GM18868 (cell line): ENCODE measurements at regions not wholly inside any gene's neighbourhood (a gene's known extent, or its start where the extent isn't known, plus 50 kb on each side); places are given as distances from the start of the nearest gene placed in this dataset.
A peak's percentile ranks its signal among the peaks of the same experiment; 100 is the strongest.

Experiments
- ATAC-seq: cut with Tn5 transposase; IDR thresholded peaks from one replicate; pipeline ENCODE4 v1.9.1; 2021; ENCODE audit warnings: mild to moderate bottlenecking, moderate library complexity; ENCODE audit not compliant: unreplicated experiment

- ATAC-seq: no peak
Measured at GRCh38 chr14:106841701-106842100, 1315.3 kb downstream of the TMEM121 start.

- no peak for ATAC-seq
Measured at GRCh38 chr14:106842687-106843086, 1316.3 kb downstream of the TMEM121 start.

- ATAC-seq: no peak
Measured at GRCh38 chr14:106843386-106843785, 1317.0 kb downstream of the TMEM121 start.

DNA sequence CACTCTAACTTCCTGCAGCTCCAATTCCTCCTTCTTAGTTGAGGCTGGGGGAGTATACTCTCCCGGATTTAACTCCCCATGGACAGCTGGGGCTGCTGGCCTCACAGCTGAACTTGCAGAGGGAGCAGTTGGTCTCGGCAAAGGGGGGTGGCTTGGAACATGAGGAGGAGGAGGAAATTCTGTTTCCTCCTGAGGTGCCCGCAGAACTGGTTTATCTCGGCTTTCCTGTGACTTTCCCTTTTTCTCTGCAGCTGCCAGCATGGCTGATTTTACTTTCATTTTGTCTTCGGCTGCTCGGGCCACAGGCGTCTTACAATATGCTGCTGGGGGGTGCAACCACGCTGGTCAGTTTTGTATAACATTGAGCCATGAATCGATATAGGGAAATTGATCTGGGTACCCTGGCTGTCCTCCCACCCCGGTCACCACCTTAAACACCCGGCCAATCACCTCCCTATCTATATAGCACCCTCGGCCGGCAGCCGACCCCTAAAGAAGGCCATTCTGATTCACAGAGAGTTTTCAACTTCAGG is 1317.6 kb downstream of the TMEM121 start:
- no peak for ATAC-seq

DNA sequence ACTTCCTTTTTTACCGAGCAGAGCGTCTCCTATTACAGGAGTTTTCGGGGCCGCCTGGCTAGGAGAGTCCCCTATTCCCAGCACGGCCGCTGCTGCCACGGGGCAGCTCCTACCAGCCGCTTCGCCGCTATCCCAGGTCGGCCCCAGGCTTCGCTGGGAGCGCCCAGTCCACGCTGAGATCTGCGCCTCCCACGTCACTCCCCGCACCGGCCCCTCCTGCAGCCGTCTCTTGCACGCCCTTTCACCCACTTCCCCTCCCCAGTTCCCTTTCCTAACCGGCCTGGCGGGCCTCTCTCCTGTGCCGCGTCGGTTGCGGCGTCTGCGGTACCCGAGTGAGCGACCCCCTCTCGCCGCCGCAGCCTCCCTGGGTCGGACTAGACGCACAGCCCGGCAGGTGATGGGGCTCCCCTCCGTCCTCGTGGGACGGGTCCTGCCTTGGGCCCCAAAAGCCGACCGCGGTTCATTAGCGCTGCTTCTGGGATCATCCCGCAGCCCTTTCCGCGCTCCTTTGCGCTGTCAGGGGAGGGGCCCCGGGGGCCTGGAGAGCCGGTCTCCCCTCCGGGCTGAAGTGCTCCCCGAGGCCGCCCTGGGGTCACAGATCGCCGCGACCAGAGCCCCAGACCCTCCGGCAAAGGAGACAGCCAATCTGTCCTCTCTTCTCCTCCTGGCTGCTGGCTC is 1318.4 kb downstream of the TMEM121 start:
- ATAC-seq: peak; percentile 44

GRCh38 chr14:106845286-106846087 is 1319.1 kb downstream of the TMEM121 start:
- peak; percentile 28 for ATAC-seq

GRCh38 chr14:106846218-106846617 is 1319.8 kb downstream of the TMEM121 start:
- no peak for ATAC-seq

DNA sequence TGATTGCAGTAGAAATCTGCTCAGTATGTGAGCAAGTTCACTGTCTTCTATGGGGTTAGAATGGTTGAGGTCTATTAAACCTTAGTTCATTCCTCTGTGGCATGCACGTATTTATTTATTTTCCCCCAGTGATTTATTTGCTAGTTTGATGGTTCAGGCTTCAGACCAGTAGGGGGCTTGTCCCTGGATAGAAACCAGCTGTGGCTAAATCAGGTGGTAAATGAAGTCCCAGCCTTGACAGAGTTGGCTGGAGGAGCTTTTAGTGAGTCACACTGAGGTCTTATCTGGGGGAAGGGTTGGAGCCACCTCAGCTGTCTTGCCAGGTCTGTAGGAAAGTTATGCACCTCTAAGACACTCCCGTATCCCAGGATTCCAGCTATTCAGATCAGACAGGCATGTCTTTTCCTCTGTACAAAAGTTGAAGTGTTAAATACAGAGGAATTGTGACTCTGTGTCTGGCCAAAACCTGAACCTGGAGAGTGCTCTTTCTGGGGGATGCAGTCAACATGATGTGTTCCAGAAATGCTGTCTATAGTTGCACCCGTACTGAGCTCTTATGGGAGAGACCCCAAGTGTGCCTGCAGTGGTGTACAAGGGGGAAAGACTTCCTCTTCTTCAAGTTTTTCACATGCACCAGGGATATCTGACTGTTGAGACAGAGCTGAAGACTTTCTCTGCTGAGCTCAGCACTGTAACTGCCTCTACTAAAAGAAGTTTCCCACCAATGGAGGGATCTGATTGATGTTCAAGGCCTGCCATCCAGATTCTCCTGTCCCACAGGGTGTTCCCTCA is 1322.1 kb downstream of the TMEM121 start:
- no peak for ATAC-seq

DNA sequence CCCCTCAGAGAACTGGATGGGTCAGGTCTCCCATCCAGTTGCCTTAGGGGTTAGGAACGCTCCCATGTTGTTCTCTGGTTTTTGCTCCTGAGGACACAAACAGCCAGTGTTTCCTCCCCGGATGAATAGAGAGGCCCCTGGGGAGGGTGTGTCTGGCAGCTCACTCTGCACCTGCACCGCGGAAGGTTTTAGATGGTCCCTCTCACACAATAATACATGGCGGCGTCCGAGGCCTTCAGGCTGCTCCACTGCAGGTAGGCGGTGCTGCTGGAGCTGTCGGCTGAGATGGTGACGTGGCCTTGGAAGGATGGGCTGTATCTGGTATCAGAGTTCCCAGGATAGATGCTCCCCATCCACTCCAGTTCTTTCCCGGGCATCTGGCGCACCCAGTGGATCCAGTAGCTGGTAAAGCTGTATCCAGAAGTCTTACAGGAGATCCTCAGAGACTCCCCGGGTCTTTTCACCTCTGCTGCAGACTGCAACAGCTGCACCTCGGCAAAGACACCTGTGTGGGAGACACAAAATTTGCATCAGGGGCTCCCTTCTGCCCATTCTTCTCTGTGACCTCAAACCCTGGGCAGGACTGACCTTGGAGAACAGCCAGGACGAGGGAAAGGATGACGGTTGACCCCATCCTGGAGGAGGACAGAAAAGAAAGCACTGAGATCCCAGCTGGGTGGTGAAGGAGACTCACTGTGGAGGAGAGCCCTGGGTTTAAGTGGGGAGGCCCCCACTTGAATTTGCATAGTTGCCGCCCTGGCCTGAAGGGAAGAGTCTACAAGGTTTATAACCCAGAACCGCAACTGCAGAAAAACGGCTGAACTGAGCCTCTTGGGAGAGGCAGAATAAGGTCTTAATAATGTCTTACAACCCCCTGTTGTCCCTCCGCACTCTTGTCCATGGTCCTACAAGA is 1324.8 kb downstream of the TMEM121 start:
- peak; percentile 52 for ATAC-seq

DNA sequence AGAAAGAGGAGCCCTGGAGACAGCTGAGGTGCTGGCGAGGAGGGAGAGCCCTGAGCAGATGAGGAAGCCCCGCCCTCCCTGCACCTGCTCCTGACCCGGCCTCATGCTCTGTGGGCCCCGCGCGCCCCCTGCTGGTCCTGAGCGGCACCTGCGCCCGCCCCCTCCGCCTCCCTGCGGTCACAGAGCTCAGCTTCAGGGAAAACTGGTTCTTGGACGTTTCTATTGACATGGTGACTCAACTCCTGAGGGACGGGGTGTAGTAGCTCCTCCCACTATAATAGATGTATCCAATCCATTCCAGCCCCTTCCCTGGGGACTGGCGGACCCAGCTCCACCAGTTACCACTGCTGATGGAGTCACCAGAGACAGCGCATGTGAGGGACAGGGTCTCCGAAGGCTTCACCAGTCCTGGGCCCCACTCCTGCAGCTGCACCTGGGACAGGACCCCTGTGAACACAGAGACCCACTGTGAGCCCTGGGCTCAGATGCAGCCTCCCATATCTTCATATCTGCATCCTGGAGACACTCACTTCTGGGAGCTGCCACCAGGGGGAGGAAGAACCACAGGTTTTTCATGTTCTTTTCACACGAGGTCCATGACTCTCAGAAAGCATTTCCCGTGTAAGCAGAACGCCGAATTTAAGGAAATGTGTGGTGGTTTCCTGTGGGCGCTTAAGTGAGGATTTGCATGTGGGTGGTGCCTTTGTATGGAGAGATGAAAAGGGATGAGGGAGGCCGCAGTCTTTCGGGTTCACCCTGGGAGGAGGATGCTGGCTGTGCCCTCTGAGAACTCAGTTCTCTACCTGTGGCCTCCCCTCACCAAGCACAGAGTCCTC is 1346.4 kb downstream of the TMEM121 start:
- peak; percentile 46 for ATAC-seq

DNA sequence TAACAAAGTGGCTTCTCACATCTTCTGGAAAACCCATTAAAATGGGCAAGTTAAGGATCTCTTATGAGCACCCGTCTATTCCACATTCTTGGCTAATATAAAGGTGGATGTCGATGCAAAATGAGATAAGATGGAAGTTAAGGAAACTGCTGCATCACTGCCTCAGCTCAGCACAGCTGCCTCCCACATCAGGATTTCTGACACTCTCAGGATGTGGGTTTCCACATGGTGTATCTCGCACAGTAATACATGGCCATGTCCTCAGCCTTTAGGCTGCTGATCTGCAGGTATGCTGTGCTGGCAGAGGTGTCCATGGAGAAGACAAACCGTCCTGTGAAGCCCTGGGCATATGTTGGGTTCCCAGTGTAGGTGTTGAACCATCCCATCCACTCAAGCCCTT is 1348.0 kb downstream of the TMEM121 start:
- ATAC-seq: no peak

GRCh38 chr14:106875503-106875902 is 1349.1 kb downstream of the TMEM121 start:
- peak; percentile 52 for ATAC-seq

DNA sequence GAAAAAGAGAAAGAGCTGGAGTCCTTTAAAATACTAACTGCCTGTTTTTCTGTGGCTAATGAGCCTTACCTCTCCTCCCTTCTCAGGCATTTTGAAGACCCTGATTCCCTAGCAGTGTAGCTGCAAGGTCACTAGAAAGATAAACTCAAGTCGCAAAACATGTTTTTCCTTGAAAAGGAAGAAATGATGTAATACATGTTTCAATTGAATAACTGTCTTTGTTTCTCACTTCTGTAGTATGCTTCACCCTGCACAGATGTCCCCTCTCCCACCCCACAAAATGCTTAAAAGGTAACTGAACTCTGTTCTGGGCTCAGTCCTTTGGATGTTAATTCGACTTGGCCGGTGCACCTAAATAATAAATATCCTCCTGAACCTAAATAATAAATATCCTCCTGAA is 1350.3 kb downstream of the TMEM121 start:
- ATAC-seq: no peak

DNA sequence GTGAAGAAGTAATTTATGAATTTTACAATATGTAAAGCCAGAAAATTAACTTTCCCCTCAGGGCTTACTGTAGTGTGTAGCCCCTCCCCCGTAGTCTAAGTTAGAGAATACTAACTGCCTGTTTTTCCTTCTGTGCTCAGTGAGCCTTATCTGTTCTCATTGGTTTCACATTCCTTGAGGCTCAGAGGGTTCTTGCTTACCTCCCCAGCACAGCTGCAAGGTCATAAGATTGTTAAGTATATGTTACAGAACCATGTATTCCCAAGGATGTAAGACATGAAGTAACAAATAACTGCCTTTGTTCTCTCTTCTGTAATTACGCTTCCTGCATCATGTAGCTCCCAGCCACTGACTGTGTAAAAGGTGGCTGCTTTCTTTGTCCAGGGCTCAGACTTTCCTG is 1351.1 kb downstream of the TMEM121 start:
- ATAC-seq: no peak

DNA sequence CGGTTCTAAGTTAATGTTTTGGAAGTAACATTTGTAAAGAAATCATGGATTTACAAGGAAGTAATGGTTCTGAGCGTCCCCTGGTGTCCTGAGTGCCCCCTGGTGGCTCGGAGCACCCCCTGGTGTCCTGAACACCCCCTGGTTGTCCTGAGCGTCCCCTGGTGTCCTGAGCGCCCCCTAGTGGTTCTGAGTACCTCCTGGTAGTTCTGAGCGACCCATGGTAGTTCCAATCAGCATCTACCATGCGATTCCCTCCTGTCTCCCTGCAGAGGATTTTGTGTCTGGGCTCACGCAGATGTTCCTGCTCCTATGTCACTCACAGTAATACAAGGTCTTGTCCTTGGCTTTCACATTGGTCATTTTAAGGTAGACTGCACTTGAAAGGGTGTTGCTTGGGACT is 1352.9 kb downstream of the TMEM121 start:
- ATAC-seq: no peak

DNA sequence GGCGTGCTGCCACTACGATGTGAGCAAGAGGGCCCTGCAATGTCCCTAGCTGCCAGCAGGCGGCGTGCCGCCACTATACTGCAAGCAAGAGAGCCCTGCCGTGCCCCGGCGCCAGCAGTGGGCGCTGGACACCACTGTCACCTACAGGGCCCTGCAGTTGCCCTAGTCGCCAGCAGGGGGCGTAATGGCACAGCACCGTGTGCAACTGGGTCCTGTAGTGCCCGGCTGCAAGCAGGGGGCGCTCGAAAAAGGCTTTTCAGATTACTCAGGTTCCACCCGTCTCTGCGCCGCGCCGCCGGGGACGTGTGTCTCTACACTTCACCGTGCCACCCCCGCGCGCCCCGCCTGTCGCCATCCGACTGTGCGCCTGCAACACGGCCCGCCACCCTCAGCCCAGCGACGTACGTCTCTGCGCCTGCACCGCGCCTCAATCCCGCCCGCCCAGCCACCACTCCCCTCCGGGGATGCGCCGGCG is 1356.9 kb downstream of the TMEM121 start:
- ATAC-seq: no peak
